ENCODE measurements at regions not wholly inside any gene's neighbourhood (a gene's known extent, or its start where the extent isn't known, plus 50 kb on each side); places are given as distances from the start of the nearest gene placed in this dataset.
"Not testable (repeated sequence)": the region's sequence is repeated elsewhere in the genome, so short reads cannot be mapped to it uniquely, and the experiment has no call there.

- Mint-ChIP-seq H3K4me3 (peak overlapping the region in 7 of 8 donors; percentile 40 to 82 (median 61)), H3K27me3 (peaks cover 27 to 31% of the 10 kb centered on the region in 2 donors), H3K36me3 (no peaks in the 10 kb centered on the region), H3K4me1 (peaks cover 0 to 18% (median 4%) of the 10 kb centered on the region in 4 donors), H3K9me3 (no peaks in the 10 kb centered on the region), H3K27ac (no peak overlapping the region)
- ChIA-PET POLR2A (ENCODE audit: partially characterized antibody) (no interaction called here), CTCF (ENCODE audit: partially characterized antibody) (no interaction called here)
- Histone ChIP-seq H3K27ac (ENCODE audit: low read depth, low read length) (no peak overlapping the region), H3K27me3 (ENCODE audit: insufficient read depth, low read length) (peaks cover 3% of the 10 kb centered on the region), H3K4me1 (ENCODE audit: insufficient read depth, low read length) (peaks cover 5% of the 10 kb centered on the region), H3K9me3 (ENCODE audit: control insufficient read depth in 1 of 2, low read length in 2 of 2) (no peaks in the 10 kb centered on the region), H3K36me3 (ENCODE audit: insufficient read depth, low read length) (no peaks in the 10 kb centered on the region), H3K4me3 (ENCODE audit: low read length in 2 of 2) (no peak overlapping the region)
- intact Hi-C loops (cut with micrococcal nuclease): no loop called here
- DNase-seq: peak in 2 of 5 donors; percentile 3 to 5
These were observed 190.4 kb downstream of the USP22 start for GRCh38 chr17:20852239-20852989.

DNA sequence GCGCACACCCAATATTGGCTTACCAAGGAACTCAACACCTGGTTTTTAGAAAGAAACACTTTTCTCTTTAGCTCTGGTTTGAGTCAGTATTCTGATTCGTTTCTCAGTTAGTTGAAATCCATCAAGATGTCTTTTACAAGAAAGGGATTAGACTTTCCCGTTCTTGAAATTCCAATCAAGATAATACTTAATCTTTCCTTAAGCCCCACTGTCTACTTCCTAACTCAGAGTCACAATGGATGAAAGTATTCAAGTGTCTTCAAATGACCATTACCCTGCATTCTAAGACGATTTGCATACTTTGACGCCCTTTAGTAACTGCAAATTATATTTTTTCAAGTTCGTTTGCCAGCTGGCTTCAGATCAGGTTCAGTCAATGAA is 189.8 kb downstream of the USP22 start:
- H3K27ac ChIP-seq (ENCODE audit: low read depth, low read length): no peak overlapping the region
- H3K4me1 ChIP-seq (ENCODE audit: insufficient read depth, low read length): peaks cover 5% of the 10 kb centered on the region
- Mint-ChIP-seq H3K4me1 (peaks cover 0 to 18% (median 4%) of the 10 kb centered on the region in 4 donors), H3K36me3 (no peaks in the 10 kb centered on the region), H3K27ac (no peak overlapping the region), H3K4me3 (peak overlapping the region in 4 of 8 donors; percentile 58 to 79 (median 66)), H3K27me3 (peaks cover 27 to 28% of the 10 kb centered on the region in 2 donors), H3K9me3 (no peaks in the 10 kb centered on the region)
- ChIA-PET POLR2A (ENCODE audit: partially characterized antibody) (no interaction called here), CTCF (ENCODE audit: partially characterized antibody) (no interaction called here)
- H3K4me3 ChIP-seq (ENCODE audit: low read length in 2 of 2): no peak overlapping the region
- DNase-seq: no peak
- no peaks in the 10 kb centered on the region for H3K9me3 ChIP-seq (ENCODE audit: control insufficient read depth in 1 of 2, low read length in 2 of 2)
- intact Hi-C loops (cut with micrococcal nuclease): no loop called here
- peaks cover 3% of the 10 kb centered on the region for H3K27me3 ChIP-seq (ENCODE audit: insufficient read depth, low read length)
- H3K36me3 ChIP-seq (ENCODE audit: insufficient read depth, low read length): no peaks in the 10 kb centered on the region

- H3K4me3 Mint-ChIP-seq; DNase-seq; POLR2A ChIA-PET (ENCODE audit: partially characterized antibody); H3K4me3 ChIP-seq (ENCODE audit: low read length in 2 of 2); CTCF ChIA-PET (ENCODE audit: partially characterized antibody); H3K36me3 ChIP-seq (ENCODE audit: insufficient read depth, low read length); intact Hi-C loops (cut with micrococcal nuclease); H3K27ac Mint-ChIP-seq; H3K36me3 Mint-ChIP-seq; H3K27ac ChIP-seq (ENCODE audit: low read depth, low read length); H3K4me1 ChIP-seq (ENCODE audit: insufficient read depth, low read length); H3K9me3 ChIP-seq (ENCODE audit: control insufficient read depth in 1 of 2, low read length in 2 of 2); H3K9me3 Mint-ChIP-seq; H3K27me3 ChIP-seq (ENCODE audit: insufficient read depth, low read length): not testable (repeated sequence)
- H3K27me3 Mint-ChIP-seq: peaks cover 20 to 23% of the 10 kb centered on the region in 2 donors
- H3K4me1 Mint-ChIP-seq: peaks cover 0 to 18% (median 4%) of the 10 kb centered on the region in 4 donors
These were observed 186.8 kb downstream of the USP22 start for GRCh38 chr17:20855910-20856470.

DNA sequence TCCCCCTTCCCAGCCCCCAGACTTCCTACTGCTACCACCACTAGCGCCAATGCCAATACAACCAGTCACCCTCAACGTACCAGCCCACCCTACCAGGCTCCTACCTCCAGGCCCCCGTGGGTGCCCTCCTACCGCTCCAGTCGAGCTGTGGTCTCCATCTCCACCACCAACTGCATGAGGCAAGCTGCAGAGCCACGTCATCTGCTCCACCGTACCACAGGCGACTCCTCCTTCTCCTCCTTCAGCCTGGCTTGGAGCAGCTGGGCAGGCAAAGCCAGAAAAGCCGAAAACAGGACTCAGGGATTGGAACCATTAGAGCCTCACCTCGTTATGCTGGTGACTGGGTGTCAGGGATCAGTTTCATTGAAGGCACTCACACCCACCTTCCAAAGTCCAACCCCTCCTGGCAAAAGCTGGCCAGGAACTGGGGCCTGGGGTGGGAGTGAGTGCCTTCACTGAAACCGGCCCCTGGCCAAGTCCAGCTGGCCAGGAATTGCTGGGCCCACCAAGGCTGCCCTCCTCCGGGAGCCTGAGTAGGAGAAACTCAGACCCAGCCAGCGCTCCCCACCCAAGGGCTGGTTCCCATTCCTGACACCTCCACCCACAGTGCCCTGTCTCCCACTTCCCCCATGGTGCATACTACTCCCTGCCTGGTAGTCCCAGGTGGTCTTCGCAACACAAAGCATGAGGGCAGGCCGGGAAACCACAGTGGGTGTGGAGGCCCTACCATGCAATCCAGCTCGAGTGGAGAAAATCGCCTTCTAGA is 176.2 kb downstream of the USP22 start:
- H3K36me3 Mint-ChIP-seq; H3K9me3 ChIP-seq (ENCODE audit: control insufficient read depth in 1 of 2, low read length in 2 of 2); H3K4me3 Mint-ChIP-seq; POLR2A ChIA-PET (ENCODE audit: partially characterized antibody); H3K27ac Mint-ChIP-seq; H3K4me3 ChIP-seq (ENCODE audit: low read length in 2 of 2); H3K27me3 ChIP-seq (ENCODE audit: insufficient read depth, low read length); DNase-seq; H3K9me3 Mint-ChIP-seq; CTCF ChIA-PET (ENCODE audit: partially characterized antibody); H3K4me1 ChIP-seq (ENCODE audit: insufficient read depth, low read length); H3K4me1 Mint-ChIP-seq; H3K27ac ChIP-seq (ENCODE audit: low read depth, low read length); intact Hi-C loops (cut with micrococcal nuclease); H3K36me3 ChIP-seq (ENCODE audit: insufficient read depth, low read length): not testable (repeated sequence)
- peaks cover 5 to 14% of the 10 kb centered on the region in 2 donors for H3K27me3 Mint-ChIP-seq

DNA sequence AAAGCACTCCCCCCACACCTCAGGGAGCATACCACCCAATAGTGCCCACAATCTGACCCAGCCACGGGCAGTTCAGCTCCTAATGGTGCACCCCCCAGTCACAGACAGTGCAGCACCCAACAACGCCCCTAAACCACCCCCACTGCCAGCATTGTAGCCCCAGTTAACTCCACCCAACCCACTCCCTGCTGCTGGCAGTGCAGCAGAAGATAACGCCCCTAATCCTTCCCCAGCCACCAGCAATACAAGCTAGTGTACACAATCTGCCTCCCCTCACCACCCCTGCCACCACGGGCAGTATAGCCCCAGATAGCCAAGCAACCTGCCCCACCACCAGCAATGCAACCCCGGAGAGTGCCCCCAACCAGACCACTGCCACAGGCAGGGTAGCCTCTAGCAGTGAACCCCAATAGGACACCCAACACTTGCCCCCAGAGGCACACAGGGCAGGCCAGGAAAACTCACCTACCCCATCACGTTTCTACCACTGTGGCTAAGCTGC is 175.3 kb downstream of the USP22 start:
- peaks cover 4 to 14% of the 10 kb centered on the region in 2 donors for H3K27me3 Mint-ChIP-seq
- H3K36me3 ChIP-seq (ENCODE audit: insufficient read depth, low read length); CTCF ChIA-PET (ENCODE audit: partially characterized antibody); H3K9me3 Mint-ChIP-seq; H3K4me1 Mint-ChIP-seq; intact Hi-C loops (cut with micrococcal nuclease); DNase-seq; POLR2A ChIA-PET (ENCODE audit: partially characterized antibody); H3K9me3 ChIP-seq (ENCODE audit: control insufficient read depth in 1 of 2, low read length in 2 of 2); H3K27ac Mint-ChIP-seq; H3K4me3 Mint-ChIP-seq; H3K27ac ChIP-seq (ENCODE audit: low read depth, low read length); H3K27me3 ChIP-seq (ENCODE audit: insufficient read depth, low read length); H3K36me3 Mint-ChIP-seq; H3K4me3 ChIP-seq (ENCODE audit: low read length in 2 of 2); H3K4me1 ChIP-seq (ENCODE audit: insufficient read depth, low read length): not testable (repeated sequence)

DNA sequence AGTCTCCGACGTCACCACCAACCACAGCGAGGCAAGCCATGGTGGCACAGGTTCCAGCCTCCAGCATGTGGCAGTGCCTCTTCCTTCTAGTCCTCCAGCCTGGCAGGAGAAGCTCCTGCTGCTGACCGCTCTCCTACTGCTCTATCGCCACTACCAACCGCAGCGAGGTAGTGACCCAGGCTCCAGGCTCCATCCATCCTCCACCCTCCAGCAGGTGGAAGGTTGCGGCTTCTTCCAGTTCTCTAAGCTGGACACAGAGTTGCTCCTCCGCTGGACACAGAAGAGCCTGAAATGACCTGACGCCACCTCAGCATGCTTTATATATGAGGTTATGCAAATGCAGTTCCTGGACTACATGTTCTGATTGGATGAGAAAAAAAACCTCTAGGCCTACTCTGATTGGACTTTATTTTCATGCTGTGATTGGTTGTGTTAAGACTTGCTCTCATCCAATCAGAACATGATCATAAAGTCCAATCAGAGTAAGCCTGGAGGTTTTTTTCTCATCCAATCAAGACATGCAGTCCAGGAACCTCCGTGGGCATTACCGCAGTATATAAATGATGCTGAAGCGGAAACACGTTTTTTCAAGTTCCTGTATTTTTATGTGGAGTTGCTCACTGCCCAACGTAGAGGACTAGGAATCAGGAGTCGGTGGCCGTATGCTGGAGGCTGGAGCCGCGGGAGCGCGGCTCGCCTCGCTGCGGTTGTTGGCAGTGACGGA is 174.7 kb downstream of the USP22 start:
- H3K27ac ChIP-seq (ENCODE audit: low read depth, low read length); H3K4me3 Mint-ChIP-seq; intact Hi-C loops (cut with micrococcal nuclease); H3K9me3 ChIP-seq (ENCODE audit: control insufficient read depth in 1 of 2, low read length in 2 of 2); H3K4me1 Mint-ChIP-seq; H3K27me3 ChIP-seq (ENCODE audit: insufficient read depth, low read length); CTCF ChIA-PET (ENCODE audit: partially characterized antibody); H3K36me3 ChIP-seq (ENCODE audit: insufficient read depth, low read length); H3K4me1 ChIP-seq (ENCODE audit: insufficient read depth, low read length); POLR2A ChIA-PET (ENCODE audit: partially characterized antibody); H3K9me3 Mint-ChIP-seq; DNase-seq; H3K27ac Mint-ChIP-seq; H3K4me3 ChIP-seq (ENCODE audit: low read length in 2 of 2); H3K36me3 Mint-ChIP-seq: not testable (repeated sequence)
- H3K27me3 Mint-ChIP-seq: peaks cover 4 to 14% of the 10 kb centered on the region in 2 donors

DNA sequence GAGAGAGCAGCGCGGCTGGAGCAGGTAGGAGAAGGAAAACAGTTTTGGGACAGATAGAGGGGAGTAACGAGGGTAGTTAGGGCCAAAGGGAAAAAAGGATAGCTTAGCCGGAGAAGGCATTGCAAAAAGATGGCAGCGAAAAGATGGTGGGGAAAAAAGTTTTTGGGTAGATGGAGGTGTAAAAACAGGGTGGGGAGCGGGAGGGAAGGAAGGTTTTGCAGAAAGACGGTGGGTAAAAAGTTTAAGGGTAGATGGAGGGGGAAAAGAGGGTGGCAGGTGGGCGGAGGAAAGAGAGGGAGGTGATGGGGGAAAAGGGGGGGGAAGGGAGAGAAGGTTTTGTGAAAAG is 174.2 kb downstream of the USP22 start:
- H3K4me1 Mint-ChIP-seq; CTCF ChIA-PET (ENCODE audit: partially characterized antibody): not testable (repeated sequence)

More for the DNA sequence above, 174.2 kb downstream of the USP22 start:
- intact Hi-C loops (cut with micrococcal nuclease); H3K36me3 ChIP-seq (ENCODE audit: insufficient read depth, low read length); H3K9me3 Mint-ChIP-seq; H3K4me1 ChIP-seq (ENCODE audit: insufficient read depth, low read length); POLR2A ChIA-PET (ENCODE audit: partially characterized antibody); H3K36me3 Mint-ChIP-seq; H3K9me3 ChIP-seq (ENCODE audit: control insufficient read depth in 1 of 2, low read length in 2 of 2); H3K4me3 Mint-ChIP-seq; H3K27me3 ChIP-seq (ENCODE audit: insufficient read depth, low read length); H3K4me3 ChIP-seq (ENCODE audit: low read length in 2 of 2); H3K27ac Mint-ChIP-seq; H3K27ac ChIP-seq (ENCODE audit: low read depth, low read length); DNase-seq: not testable (repeated sequence)
- H3K27me3 Mint-ChIP-seq: peaks cover 4 to 11% of the 10 kb centered on the region in 2 donors

All from CD4-positive, alpha-beta memory T cell (primary cell).